Ovary (tissue), 3 donors: ENCODE measurements at regions not wholly inside any gene's neighbourhood (a gene's known extent, or its start where the extent isn't known, plus 50 kb on each side); places are given as distances from the start of the nearest gene placed in this dataset.

Experiments used
- EP300 ChIP-seq: sonication (generic); formaldehyde crosslinking; IDR thresholded peaks from one replicate; pipeline ENCODE4 v1.6.1; 2017; ENCODE audit warnings: antibody characterized with exemption
- POLR2A ChIP-seq: fragments of 450-650 bp; IDR thresholded peaks from one replicate; pipeline ENCODE4 v1.6.1; 2017; ENCODE audit warnings: antibody characterized with exemption, mild to moderate bottlenecking, moderate library complexity
- TF ChIP-seq, protein P1 (sequence below), 3 donors: fragments of 450-650 bp in 2 of 3; fragments of 200-600 bp in 1 of 3; IDR thresholded peaks; one replicate each; pipeline versions ENCODE4 v1.5.1 to v1.8.0; 2016 to 2022; ENCODE audit warnings: antibody characterized with exemption in 3 of 3, mild to moderate bottlenecking in 1 of 3
- donor health status: DM: no; HTN: no; CAD: no.

GRCh38 chr7:121643320-121643719 lies 229.6 kb upstream of the PTPRZ1 start:
- TF ChIP-seq, protein P1, sequence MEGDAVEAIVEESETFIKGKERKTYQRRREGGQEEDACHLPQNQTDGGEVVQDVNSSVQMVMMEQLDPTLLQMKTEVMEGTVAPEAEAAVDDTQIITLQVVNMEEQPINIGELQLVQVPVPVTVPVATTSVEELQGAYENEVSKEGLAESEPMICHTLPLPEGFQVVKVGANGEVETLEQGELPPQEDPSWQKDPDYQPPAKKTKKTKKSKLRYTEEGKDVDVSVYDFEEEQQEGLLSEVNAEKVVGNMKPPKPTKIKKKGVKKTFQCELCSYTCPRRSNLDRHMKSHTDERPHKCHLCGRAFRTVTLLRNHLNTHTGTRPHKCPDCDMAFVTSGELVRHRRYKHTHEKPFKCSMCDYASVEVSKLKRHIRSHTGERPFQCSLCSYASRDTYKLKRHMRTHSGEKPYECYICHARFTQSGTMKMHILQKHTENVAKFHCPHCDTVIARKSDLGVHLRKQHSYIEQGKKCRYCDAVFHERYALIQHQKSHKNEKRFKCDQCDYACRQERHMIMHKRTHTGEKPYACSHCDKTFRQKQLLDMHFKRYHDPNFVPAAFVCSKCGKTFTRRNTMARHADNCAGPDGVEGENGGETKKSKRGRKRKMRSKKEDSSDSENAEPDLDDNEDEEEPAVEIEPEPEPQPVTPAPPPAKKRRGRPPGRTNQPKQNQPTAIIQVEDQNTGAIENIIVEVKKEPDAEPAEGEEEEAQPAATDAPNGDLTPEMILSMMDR (IDR thresholded peaks at IDR 0.05) = no peak
- TF ChIP-seq POLR2A (no peak), EP300 (no peak)
